ENCODE measurements at regions not wholly inside any gene's neighbourhood (a gene's known extent, or its start where the extent isn't known, plus 50 kb on each side); places are given as distances from the start of the nearest gene placed in this dataset.

GRCh38 chr3:20865803-20866202 is 679.8 kb upstream of the SGO1 start:
- H2BK5ac ChIP-seq (ENCODE audit: insufficient read length, low read length), result no peak overlapping the region
- H2BK120ac ChIP-seq (ENCODE audit: low read depth, low read length, poor library complexity, severe bottlenecking), result no peak overlapping the region
- no peak for DNase-seq
- H3K27me3 ChIP-seq (ENCODE audit: insufficient read depth, low read length), result no peaks in the 10 kb centered on the region
- peaks cover 2 to 3% of the 10 kb centered on the region in 2 experiments for H3K4me1 Mint-ChIP-seq
- no peaks in the 10 kb centered on the region for H3K4me1 ChIP-seq (ENCODE audit: insufficient read depth, low read length)
- H3K23ac ChIP-seq (ENCODE audit: insufficient read length, low read depth, low read length), result no peak overlapping the region
- H3K9me3 ChIP-seq (ENCODE audit: control insufficient read depth, low read depth, low read length), result no peaks in the 10 kb centered on the region
- no peak overlapping the region for H4K5ac ChIP-seq (ENCODE audit: insufficient read length, low read depth, low read length)
- H2BK12ac ChIP-seq (ENCODE audit: insufficient read length, low read depth, low read length), result no peak overlapping the region
- H2AK5ac ChIP-seq (ENCODE audit: insufficient read length, low read length), result no peak overlapping the region
- H3K79me2 ChIP-seq (ENCODE audit: insufficient read depth, low read length), result no peaks in the 10 kb centered on the region
- peaks cover 2% of the 10 kb centered on the region; the same call in 1 of the 2 replicates for H3K27me3 Mint-ChIP-seq (ENCODE audit: low read depth)
- H3K4me2 ChIP-seq (ENCODE audit: insufficient read depth, insufficient read length, low read length), result no peak overlapping the region
- H2BK15ac ChIP-seq (ENCODE audit: low read depth, low read length), result no peak overlapping the region
- H3K4ac ChIP-seq (ENCODE audit: low read depth, low read length), result no peak overlapping the region
- H2AFZ ChIP-seq (ENCODE audit: low read length), result no peak overlapping the region
- no peaks in the 10 kb centered on the region for H4K20me1 ChIP-seq (ENCODE audit: control insufficient read depth, insufficient read depth, insufficient read length)
- H3K27ac Mint-ChIP-seq, result no peak overlapping the region
- H3K56ac ChIP-seq (ENCODE audit: insufficient read length, low read depth, low read length), result no peak overlapping the region
- no peak overlapping the region for H4K8ac ChIP-seq (replicated peaks; ENCODE audit: insufficient read length, low read depth, low read length)
- H3K79me1 ChIP-seq (ENCODE audit: insufficient read depth, low read depth, low read length, poor library complexity, severe bottlenecking), result no peaks in the 10 kb centered on the region
- H3T11ph ChIP-seq (ENCODE audit: low read length), result no peak overlapping the region
- no peak overlapping the region for H3K14ac ChIP-seq (ENCODE audit: insufficient read depth, low read length)
- no peak overlapping the region for H4K91ac ChIP-seq (ENCODE audit: insufficient read length, low read depth, low read length)
- no peak overlapping the region for H2BK20ac ChIP-seq (ENCODE audit: low read depth, low read length, poor library complexity, severe bottlenecking)
- H3K9ac ChIP-seq (ENCODE audit: extremely low read depth, insufficient read length, low read length), result no peak overlapping the region
- H3K23me2 ChIP-seq (ENCODE audit: insufficient read length, low read depth, low read length, poor library complexity, severe bottlenecking), result no peaks in the 10 kb centered on the region
- TF ChIP-seq CTCF (conservative IDR thresholded peaks at IDR 0.05), result no peak
- H3K4me3 Mint-ChIP-seq, result no peak overlapping the region
- H3K27ac ChIP-seq (ENCODE audit: insufficient read length, low read depth, low read length), result no peak overlapping the region
- H3K36me3 Mint-ChIP-seq (ENCODE audit: insufficient read depth in 1 of 3, low read depth in 3 of 3), result peaks cover 12 to 50% (median 24%) of the 10 kb centered on the region in 3 experiments
- H3K18ac ChIP-seq (ENCODE audit: insufficient read length, low read depth, low read length), result no peak overlapping the region
- peaks cover 42 to 43% of the 10 kb centered on the region in 2 experiments for H3K9me3 Mint-ChIP-seq

Data from H9 (cell line).